OCI-LY1 (cell line): ENCODE measurements at regions not wholly inside any gene's neighbourhood (a gene's known extent, or its start where the extent isn't known, plus 50 kb on each side); places are given as distances from the start of the nearest gene placed in this dataset.

Source experiments
- CTCF ChIP-seq: fragments of 200-600 bp; sonication (generic), shearing (Covaris generic); IDR thresholded peaks from 2 replicates; pipeline ENCODE4 v1.5.1; 2017; ENCODE audit warnings: mild to moderate bottlenecking, antibody characterized with exemption, low read length, moderate library complexity, mixed read lengths
- EZH2 ChIP-seq: fragments of 200-600 bp; sonication (generic), shearing (Covaris generic); IDR thresholded peaks from 2 replicates; pipeline ENCODE4 v1.8.0; 2017; ENCODE audit warnings: borderline replicate concordance, mixed run types, mild to moderate bottlenecking, antibody characterized with exemption, low read length, moderate library complexity, mixed read lengths

GRCh38 chr14:40074169-40074568, 641.9 kb upstream of the FBXO33 start:
- TF ChIP-seq CTCF (no peak), EZH2 (no peak)
